ENCODE measurements at regions not wholly inside any gene's neighbourhood (a gene's known extent, or its start where the extent isn't known, plus 50 kb on each side); places are given as distances from the start of the nearest gene placed in this dataset.

DNA sequence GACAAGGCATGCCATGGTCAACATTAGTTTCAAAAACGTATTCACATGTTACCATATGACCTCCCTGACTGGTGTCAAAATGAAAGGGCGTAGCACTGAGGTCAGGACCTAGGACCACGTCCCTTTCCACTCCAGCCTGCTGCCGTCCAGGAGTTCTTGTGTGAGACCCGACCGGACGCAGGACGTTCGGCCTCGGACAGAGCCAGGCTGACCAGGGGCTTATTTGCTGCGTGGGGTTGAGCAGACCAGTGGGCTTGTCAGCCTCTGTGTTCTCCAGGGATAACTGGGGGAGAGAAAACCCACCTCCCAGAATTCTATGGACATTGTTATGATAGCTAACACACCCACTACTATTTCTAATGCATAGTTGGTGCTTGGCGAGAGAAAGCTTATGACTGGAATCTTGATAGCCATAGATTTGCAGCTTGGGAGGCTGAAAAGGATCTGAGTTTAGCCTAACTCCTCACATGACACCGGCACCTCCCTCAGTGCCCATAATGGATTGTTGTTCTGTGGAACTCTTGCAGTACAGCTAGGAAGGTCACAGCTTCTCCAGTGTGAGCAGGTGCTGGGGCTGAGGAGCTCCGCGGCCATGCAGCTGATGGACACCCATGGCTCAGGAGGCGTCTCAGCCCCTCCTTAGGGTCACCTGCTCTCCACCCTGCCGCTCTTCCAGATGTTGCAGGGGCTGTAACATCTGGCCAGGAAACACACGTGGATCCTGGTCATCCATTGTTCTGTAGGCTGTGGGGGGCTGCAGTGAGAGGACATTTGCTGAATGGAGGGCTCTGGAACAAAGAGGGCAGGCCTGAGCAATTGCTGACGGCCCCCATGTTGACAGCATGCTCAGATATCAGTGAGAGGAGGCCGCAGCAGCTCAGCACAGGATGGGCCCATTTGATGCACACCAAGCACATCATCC, 368.4 kb downstream of the IRX2 start:
- TF ChIP-seq CTCF (IDR thresholded peaks at IDR 0.05; ENCODE audit: insufficient read depth, low read length, poor library complexity, severe bottlenecking): no peak
- no peak for TF ChIP-seq EZH2phosphoT487 (conservative IDR thresholded peaks at IDR 0.05; ENCODE audit: low read length)
